Hepatocyte (in vitro differentiated cells): ENCODE measurements at regions not wholly inside any gene's neighbourhood (a gene's known extent, or its start where the extent isn't known, plus 50 kb on each side); places are given as distances from the start of the nearest gene placed in this dataset.

ENCODE experiments used
- EZH2 ChIP-seq: fragments of 200-600 bp; sonication (generic); IDR thresholded peaks from 2 replicates; pipeline ENCODE4 v1.6.1; 2016; ENCODE audit warnings: antibody characterized with exemption, mild to moderate bottlenecking, borderline replicate concordance
- EZH2phosphoT487 ChIP-seq: fragments of 200-600 bp; sonication (generic); IDR thresholded peaks from one replicate; pipeline ENCODE4 v1.6.1; 2018; ENCODE audit warnings: antibody characterized with exemption, mild to moderate bottlenecking, low read depth, moderate library complexity; ENCODE audit not compliant: unreplicated experiment, severe bottlenecking
- TF ChIP-seq, protein P1 (sequence below): fragments of 200-600 bp; sonication (generic); IDR thresholded peaks from 2 replicates; pipeline ENCODE4 v1.5.1; 2016; ENCODE audit warnings: antibody characterized with exemption, mild to moderate bottlenecking; ENCODE audit not compliant: poor library complexity

DNA sequence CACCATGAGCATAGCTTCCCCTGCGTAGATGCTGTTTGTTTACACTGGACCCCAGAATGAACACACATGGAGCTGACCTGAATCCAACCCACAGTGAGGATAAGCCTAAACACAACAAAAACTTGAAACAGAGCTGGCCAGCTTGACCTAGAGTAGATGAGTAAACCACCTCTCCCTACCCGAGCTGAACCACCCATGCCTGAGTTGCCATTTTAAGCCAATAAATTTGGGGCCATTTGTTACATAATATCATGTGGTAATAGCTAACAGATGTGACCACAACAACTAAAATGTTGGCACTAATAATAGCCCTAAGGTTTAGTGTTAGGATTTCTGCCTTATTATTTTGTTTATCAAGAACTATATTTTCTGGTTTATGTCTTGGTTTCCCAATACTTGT lies 103.2 kb upstream of the GRIK2 start:
- TF ChIP-seq, protein P1, sequence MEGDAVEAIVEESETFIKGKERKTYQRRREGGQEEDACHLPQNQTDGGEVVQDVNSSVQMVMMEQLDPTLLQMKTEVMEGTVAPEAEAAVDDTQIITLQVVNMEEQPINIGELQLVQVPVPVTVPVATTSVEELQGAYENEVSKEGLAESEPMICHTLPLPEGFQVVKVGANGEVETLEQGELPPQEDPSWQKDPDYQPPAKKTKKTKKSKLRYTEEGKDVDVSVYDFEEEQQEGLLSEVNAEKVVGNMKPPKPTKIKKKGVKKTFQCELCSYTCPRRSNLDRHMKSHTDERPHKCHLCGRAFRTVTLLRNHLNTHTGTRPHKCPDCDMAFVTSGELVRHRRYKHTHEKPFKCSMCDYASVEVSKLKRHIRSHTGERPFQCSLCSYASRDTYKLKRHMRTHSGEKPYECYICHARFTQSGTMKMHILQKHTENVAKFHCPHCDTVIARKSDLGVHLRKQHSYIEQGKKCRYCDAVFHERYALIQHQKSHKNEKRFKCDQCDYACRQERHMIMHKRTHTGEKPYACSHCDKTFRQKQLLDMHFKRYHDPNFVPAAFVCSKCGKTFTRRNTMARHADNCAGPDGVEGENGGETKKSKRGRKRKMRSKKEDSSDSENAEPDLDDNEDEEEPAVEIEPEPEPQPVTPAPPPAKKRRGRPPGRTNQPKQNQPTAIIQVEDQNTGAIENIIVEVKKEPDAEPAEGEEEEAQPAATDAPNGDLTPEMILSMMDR = no peak
- TF ChIP-seq EZH2phosphoT487 (no peak), EZH2 (no peak)
